HL-60 (cell line): ENCODE measurements at regions not wholly inside any gene's neighbourhood (a gene's known extent, or its start where the extent isn't known, plus 50 kb on each side); places are given as distances from the start of the nearest gene placed in this dataset.

ENCODE experiments used
- DNase-seq, 2 experiments: peaks; one replicate each; pipeline ENCODE4 v3.0.0-alpha.2; 2010 to 2020; ENCODE audit warnings: low read depth in 1 of 2, low spot score in 1 of 2
- H3K27ac ChIP-seq: fragments of 250-450 bp; sonication (Bioruptor Pico); replicated peaks from 2 replicates; pipeline ENCODE4 v1.5.1; 2020; ENCODE audit warnings: mild to moderate bottlenecking, moderate library complexity
- H3K27me3 ChIP-seq: fragments of 250-450 bp; sonication (Bioruptor Pico); 2 replicates; pipeline ENCODE4 v1.5.1; 2021; ENCODE audit warnings: mild to moderate bottlenecking, moderate library complexity; ENCODE audit not compliant: insufficient read depth, poor library complexity, severe bottlenecking
- H3K4me3 ChIP-seq: replicated peaks from 2 replicates; pipeline ENCODE4 v1.5.1; 2011; ENCODE audit warnings: mild to moderate bottlenecking, control low read depth, low read length; ENCODE audit not compliant: insufficient read depth
- GABPA ChIP-seq: IDR thresholded peaks from 2 replicates; pipeline ENCODE4 v1.6.1; 2012; ENCODE audit warnings: low read depth
- POLR2AphosphoS5 ChIP-seq: IDR thresholded peaks from 2 replicates; pipeline ENCODE4 v1.6.1; 2012; ENCODE audit warnings: low read depth
- SPI1 ChIP-seq: IDR thresholded peaks from 2 replicates; pipeline ENCODE4 v1.6.1; 2012; ENCODE audit warnings: low read depth, mild to moderate bottlenecking, borderline replicate concordance
- TF ChIP-seq, protein P1 (sequence below): IDR thresholded peaks from one replicate; pipeline ENCODE4 v1.5.1; 2011; ENCODE audit warnings: low read length, control low read depth, inconsistent platforms; ENCODE audit not compliant: insufficient read depth
- TF ChIP-seq, protein P2 (sequence below): IDR thresholded peaks from 2 replicates; pipeline ENCODE4 v1.6.1; 2012; ENCODE audit warnings: low read depth; ENCODE audit not compliant: insufficient replicate concordance

DNA sequence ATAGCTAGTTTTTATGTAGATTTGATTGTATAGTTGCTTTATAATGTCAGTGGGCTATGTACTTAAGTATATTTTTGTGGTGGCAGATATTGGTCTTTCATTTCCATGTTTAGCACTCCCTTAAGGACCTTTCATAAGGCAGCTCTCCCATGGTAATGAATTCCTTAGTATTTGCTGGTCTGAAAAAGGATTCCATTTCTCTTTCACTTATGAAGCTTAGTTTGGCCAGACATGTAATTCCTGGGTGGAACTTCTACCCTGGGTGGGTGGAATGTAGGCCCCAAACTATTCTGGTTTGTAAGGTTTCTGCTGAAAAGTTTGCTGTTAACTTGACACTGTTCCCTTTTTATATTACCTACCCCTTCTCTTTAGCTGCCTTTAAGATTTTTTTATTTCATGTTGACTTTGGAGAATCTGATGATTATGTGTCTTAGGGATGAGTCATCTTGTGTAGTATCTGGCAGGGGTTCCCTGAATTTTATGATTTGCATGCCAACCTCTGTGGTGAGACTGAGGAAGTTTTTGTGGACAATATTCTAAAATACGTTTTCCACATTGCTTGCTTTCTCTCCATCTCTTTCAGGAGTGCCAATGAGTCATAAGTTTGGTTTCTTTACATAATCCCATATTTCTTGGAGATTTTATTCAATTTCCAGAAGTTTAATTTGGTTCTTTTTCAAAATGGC lies 65.4 kb upstream of the VRK2 start:
- H3K4me3 ChIP-seq: no peak overlapping the region
- DNase-seq: no peak
- TF ChIP-seq, protein P1, sequence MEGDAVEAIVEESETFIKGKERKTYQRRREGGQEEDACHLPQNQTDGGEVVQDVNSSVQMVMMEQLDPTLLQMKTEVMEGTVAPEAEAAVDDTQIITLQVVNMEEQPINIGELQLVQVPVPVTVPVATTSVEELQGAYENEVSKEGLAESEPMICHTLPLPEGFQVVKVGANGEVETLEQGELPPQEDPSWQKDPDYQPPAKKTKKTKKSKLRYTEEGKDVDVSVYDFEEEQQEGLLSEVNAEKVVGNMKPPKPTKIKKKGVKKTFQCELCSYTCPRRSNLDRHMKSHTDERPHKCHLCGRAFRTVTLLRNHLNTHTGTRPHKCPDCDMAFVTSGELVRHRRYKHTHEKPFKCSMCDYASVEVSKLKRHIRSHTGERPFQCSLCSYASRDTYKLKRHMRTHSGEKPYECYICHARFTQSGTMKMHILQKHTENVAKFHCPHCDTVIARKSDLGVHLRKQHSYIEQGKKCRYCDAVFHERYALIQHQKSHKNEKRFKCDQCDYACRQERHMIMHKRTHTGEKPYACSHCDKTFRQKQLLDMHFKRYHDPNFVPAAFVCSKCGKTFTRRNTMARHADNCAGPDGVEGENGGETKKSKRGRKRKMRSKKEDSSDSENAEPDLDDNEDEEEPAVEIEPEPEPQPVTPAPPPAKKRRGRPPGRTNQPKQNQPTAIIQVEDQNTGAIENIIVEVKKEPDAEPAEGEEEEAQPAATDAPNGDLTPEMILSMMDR: no peak
- no peak for TF ChIP-seq POLR2AphosphoS5
- no peak for TF ChIP-seq GABPA
- TF ChIP-seq, protein P2, sequence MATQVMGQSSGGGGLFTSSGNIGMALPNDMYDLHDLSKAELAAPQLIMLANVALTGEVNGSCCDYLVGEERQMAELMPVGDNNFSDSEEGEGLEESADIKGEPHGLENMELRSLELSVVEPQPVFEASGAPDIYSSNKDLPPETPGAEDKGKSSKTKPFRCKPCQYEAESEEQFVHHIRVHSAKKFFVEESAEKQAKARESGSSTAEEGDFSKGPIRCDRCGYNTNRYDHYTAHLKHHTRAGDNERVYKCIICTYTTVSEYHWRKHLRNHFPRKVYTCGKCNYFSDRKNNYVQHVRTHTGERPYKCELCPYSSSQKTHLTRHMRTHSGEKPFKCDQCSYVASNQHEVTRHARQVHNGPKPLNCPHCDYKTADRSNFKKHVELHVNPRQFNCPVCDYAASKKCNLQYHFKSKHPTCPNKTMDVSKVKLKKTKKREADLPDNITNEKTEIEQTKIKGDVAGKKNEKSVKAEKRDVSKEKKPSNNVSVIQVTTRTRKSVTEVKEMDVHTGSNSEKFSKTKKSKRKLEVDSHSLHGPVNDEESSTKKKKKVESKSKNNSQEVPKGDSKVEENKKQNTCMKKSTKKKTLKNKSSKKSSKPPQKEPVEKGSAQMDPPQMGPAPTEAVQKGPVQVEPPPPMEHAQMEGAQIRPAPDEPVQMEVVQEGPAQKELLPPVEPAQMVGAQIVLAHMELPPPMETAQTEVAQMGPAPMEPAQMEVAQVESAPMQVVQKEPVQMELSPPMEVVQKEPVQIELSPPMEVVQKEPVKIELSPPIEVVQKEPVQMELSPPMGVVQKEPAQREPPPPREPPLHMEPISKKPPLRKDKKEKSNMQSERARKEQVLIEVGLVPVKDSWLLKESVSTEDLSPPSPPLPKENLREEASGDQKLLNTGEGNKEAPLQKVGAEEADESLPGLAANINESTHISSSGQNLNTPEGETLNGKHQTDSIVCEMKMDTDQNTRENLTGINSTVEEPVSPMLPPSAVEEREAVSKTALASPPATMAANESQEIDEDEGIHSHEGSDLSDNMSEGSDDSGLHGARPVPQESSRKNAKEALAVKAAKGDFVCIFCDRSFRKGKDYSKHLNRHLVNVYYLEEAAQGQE: no peak
- TF ChIP-seq SPI1: no peak
- no peak overlapping the region for H3K27ac ChIP-seq
- no peaks in the 10 kb centered on the region for H3K27me3 ChIP-seq

- no peaks in the 10 kb centered on the region for H3K27me3 ChIP-seq
- no peak overlapping the region for H3K4me3 ChIP-seq
- no peak for DNase-seq
- no peak overlapping the region for H3K27ac ChIP-seq
- TF ChIP-seq POLR2AphosphoS5 (no peak), GABPA (no peak), SPI1 (no peak)
- TF ChIP-seq, protein P2: no peak
- TF ChIP-seq, protein P1: no peak
Measured at GRCh38 chr2:57987835-57988573, 58.6 kb upstream of the VRK2 start.

DNA sequence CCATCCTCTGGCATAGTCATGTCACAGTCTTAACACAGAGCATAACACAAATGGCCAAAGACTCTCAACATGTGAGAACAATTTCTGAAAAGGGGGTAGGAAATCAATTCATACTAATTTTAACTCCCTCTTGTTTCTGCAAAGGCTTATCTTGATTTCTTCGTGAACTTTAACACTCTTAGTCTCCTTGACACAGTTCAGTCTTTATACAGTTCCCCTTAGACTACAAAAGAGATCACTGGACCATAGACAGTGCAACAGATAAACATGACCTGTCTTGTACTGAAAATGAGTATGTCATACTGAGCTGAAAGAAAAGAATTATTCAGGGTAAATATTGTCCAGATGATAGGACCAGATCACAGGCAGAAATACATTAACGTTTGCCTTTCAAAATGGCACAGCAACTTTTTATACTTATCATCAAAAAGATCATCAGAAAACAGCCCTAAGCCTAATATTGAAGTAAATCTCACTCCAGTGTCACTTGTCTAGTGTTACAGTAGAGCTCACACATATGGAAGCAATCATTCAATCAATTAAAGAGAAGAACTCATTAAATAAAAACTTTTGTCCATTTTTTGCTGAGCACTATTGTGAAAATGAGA lies 56.4 kb upstream of the VRK2 start:
- Histone ChIP-seq H3K4me3 (no peak overlapping the region), H3K27ac (no peak overlapping the region), H3K27me3 (no peaks in the 10 kb centered on the region)
- DNase-seq: no peak
- TF ChIP-seq GABPA: no peak
- TF ChIP-seq, protein P2: no peak
